Endothelial cell of umbilical vein (primary cell): ENCODE measurements at regions not wholly inside any gene's neighbourhood (a gene's known extent, or its start where the extent isn't known, plus 50 kb on each side); places are given as distances from the start of the nearest gene placed in this dataset.

Experiments
- CTCF ChIP-seq, 2 donors: IDR thresholded peaks; 1 replicate in 1 of 2; 2 replicates in 1 of 2; pipeline ENCODE4 v1.5.1; 2011; ENCODE audit warnings: low read length in 2 of 2, mild to moderate bottlenecking in 2 of 2, moderate library complexity in 2 of 2, control low read depth in 1 of 2, inconsistent platforms in 1 of 2, low read depth in 1 of 2; ENCODE audit not compliant: insufficient read depth in 1 of 2; ENCODE audit errors: extremely low read depth in 1 of 2
- EZH2 ChIP-seq: IDR thresholded peaks from 2 replicates; pipeline ENCODE4 v1.6.1; 2012; ENCODE audit warnings: borderline replicate concordance, low read depth, mild to moderate bottlenecking, moderate library complexity, low read length, inconsistent platforms; ENCODE audit not compliant: severe bottlenecking
- MAX ChIP-seq: IDR thresholded peaks from 2 replicates; pipeline ENCODE4 v1.6.1; 2011; ENCODE audit not compliant: insufficient read depth, insufficient read length
- POLR2A ChIP-seq: IDR thresholded peaks from 2 replicates; pipeline ENCODE4 v1.6.1; 2012; ENCODE audit warnings: low read depth, mild to moderate bottlenecking, control low read depth, low read length

GRCh38 chr4:10184501-10184938, 67.9 kb upstream of the WDR1 start:
- TF ChIP-seq EZH2 (no peak), CTCF (IDR thresholded peaks at IDR 0.05; ENCODE audit: extremely low read depth in 1 of 2, insufficient read depth in 1 of 2, low read depth in 1 of 2, low read length in 2 of 2) (no peak), MAX (no peak), POLR2A (no peak)
